ENCODE measurements at regions not wholly inside any gene's neighbourhood (a gene's known extent, or its start where the extent isn't known, plus 50 kb on each side); places are given as distances from the start of the nearest gene placed in this dataset.

DNA sequence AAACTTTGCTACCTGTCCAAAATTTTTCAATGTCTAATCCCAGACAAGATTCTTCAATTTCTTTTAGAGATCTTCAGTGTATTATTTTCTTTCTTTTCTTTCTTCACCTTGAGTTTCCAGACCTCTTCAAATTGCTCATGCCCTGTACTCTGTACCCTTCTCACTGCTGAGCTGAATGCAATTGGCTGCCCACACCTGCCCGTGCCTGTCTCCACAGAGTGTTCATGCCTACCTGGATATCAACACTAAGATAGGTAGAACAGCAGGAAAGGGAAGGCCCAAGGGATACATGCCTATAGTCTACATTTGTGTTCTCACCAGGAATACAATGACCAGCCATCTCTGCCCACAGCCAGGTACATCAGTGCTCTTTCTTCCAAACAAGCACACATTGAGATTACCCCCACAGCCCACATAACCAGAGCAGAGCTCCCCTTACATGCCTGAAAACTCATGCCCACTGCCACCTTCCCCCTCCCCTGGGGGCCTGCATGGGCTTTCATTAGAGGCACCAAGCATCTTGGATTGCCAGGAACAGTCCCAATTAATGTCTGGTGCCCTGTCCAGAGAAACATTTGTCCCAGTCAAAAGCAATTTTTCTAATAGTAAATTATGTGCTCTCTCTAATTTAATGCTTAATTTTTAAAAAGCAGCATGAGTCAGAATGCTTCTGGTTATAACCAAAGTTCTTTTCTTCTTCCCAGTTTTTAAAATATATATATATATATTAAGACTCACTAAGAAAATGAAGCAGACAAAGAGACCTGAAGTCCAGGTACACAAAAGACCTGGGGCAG lies 134.9 kb upstream of the SLC14A2 start:
- TF ChIP-seq, protein P1, sequence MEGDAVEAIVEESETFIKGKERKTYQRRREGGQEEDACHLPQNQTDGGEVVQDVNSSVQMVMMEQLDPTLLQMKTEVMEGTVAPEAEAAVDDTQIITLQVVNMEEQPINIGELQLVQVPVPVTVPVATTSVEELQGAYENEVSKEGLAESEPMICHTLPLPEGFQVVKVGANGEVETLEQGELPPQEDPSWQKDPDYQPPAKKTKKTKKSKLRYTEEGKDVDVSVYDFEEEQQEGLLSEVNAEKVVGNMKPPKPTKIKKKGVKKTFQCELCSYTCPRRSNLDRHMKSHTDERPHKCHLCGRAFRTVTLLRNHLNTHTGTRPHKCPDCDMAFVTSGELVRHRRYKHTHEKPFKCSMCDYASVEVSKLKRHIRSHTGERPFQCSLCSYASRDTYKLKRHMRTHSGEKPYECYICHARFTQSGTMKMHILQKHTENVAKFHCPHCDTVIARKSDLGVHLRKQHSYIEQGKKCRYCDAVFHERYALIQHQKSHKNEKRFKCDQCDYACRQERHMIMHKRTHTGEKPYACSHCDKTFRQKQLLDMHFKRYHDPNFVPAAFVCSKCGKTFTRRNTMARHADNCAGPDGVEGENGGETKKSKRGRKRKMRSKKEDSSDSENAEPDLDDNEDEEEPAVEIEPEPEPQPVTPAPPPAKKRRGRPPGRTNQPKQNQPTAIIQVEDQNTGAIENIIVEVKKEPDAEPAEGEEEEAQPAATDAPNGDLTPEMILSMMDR (IDR thresholded peaks at IDR 0.05): no peak
- TF ChIP-seq POLR2AphosphoS5 (IDR thresholded peaks at IDR 0.05; ENCODE audit: low read depth, low read length): no peak

Data from Panc1 (cell line).